ENCODE measurements at regions not wholly inside any gene's neighbourhood (a gene's known extent, or its start where the extent isn't known, plus 50 kb on each side); places are given as distances from the start of the nearest gene placed in this dataset.

DNA sequence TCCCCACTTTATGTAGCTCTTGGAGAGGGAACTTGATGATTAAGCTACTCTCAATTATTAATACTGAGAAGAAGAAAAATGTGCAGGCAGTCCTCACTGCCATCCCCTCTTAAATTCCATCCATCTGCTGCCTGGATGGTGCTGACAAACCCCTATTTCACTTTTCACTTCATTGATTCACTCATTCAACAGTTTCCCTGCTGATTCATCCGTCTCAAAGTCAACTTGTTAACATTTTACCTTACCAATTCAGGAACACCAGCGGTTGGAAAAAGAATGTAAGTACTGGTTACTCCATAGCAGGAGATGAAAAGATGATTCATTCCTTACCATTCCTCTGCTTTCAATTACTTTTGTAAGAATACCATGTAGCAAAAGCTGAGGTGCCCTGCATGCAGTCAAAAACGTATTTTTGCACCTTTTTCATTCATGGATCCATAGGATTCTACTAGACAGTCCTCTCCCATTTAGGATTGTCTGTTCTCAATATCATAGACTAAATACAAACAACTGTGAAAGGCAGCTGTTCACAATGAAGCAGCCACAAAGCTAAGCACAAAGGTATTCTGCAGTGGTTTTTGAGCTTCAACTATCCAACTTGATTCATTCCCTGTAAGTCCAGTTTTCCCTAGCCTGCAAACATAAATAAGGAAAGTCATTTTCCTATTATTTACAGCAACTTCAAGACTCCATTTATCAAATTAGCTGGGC lies 262.0 kb downstream of the MREG start:
- DNase-seq (ENCODE audit: low spot score in 2 of 2): no peak
- H3K27me3 ChIP-seq: no peaks in the 10 kb centered on the region
- H3K9me3 ChIP-seq: no peaks in the 10 kb centered on the region
- intact Hi-C loops (cut with DNase I; ENCODE audit: low total_unique reads): no loop called here
- no peak overlapping the region for H3K27ac ChIP-seq
- TF ChIP-seq POLR2AphosphoS5 (IDR thresholded peaks at IDR 0.05) (no peak), POLR2A (IDR thresholded peaks at IDR 0.05) (no peak)
- TF ChIP-seq, protein P1, sequence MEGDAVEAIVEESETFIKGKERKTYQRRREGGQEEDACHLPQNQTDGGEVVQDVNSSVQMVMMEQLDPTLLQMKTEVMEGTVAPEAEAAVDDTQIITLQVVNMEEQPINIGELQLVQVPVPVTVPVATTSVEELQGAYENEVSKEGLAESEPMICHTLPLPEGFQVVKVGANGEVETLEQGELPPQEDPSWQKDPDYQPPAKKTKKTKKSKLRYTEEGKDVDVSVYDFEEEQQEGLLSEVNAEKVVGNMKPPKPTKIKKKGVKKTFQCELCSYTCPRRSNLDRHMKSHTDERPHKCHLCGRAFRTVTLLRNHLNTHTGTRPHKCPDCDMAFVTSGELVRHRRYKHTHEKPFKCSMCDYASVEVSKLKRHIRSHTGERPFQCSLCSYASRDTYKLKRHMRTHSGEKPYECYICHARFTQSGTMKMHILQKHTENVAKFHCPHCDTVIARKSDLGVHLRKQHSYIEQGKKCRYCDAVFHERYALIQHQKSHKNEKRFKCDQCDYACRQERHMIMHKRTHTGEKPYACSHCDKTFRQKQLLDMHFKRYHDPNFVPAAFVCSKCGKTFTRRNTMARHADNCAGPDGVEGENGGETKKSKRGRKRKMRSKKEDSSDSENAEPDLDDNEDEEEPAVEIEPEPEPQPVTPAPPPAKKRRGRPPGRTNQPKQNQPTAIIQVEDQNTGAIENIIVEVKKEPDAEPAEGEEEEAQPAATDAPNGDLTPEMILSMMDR (IDR thresholded peaks at IDR 0.05): no peak
- no peak overlapping the region for H3K4me3 ChIP-seq
- no peaks in the 10 kb centered on the region for H3K36me3 ChIP-seq
- H3K4me1 ChIP-seq: peaks cover 0 to 4% of the 10 kb centered on the region in 2 donors

- H3K9me3 ChIP-seq: no peaks in the 10 kb centered on the region
- H3K4me1 ChIP-seq: peaks cover 0 to 4% of the 10 kb centered on the region in 2 donors
- no peaks in the 10 kb centered on the region for H3K27me3 ChIP-seq
- H3K27ac ChIP-seq: no peak overlapping the region
- no peaks in the 10 kb centered on the region for H3K36me3 ChIP-seq
- TF ChIP-seq POLR2A (IDR thresholded peaks at IDR 0.05): no peak
- TF ChIP-seq POLR2AphosphoS5 (IDR thresholded peaks at IDR 0.05): no peak
- TF ChIP-seq, protein P1 (IDR thresholded peaks at IDR 0.05): no peak
- no peak for DNase-seq (ENCODE audit: low spot score in 2 of 2)
- intact Hi-C loops (cut with DNase I; ENCODE audit: low total_unique reads): no loop called here
- no peak overlapping the region for H3K4me3 ChIP-seq
Observed at GRCh38 chr2:215750763-215751162, 262.6 kb downstream of the MREG start.

DNA sequence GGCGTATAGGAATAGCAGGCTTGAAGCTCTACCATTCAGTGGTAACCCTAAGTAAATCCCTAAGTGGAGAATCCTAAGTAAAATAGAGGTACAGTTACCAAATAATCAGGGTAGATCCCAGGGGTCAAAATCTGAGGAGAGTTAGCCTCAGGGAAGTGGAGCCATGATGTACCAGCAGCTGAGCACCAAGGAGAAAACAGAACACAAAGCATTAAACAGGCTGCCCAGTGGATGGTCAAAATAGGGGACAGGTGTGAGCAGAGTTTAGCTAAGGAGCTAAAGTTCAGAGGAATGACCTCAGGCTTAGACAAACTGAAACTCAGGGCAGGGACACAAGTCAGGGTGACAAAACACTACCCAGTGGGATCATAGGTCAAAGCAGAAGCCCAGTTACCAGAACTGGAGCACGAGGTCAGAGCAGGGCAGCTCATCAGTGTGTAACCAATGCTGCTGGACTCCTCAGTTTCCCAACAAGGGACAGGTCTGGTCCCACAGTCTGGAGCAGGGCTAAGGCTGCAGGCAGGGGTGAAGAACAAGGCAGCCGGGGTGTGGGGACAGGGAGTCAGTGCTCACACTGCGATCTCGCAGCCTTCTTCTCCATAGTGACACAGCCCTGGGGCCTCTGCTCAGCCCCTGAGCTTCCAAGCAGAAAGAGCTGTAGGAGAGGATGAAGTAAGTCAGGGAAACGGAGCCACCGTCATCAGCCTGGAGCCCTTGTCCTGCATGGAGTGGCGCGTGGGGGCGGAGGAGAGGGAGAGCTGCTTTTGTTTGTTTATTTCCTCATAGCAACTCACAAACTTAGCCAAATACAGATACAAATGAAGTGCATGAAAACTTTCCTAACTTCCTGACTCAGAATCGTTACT lies 264.0 kb downstream of the MREG start:
- peak; percentile 46 to 67 for DNase-seq (ENCODE audit: low spot score in 2 of 2)
- Histone ChIP-seq H3K27me3 (no peaks in the 10 kb centered on the region), H3K4me1 (peaks cover 0 to 4% of the 10 kb centered on the region in 2 donors), H3K4me3 (peak overlapping the region in 1 of 3 donors; percentile 8), H3K27ac (peak overlapping the region in 1 of 2 donors; percentile 83), H3K9me3 (no peaks in the 10 kb centered on the region), H3K36me3 (no peaks in the 10 kb centered on the region)
- intact Hi-C loops (cut with DNase I; ENCODE audit: low total_unique reads): no loop called here
- no peak for TF ChIP-seq POLR2A (IDR thresholded peaks at IDR 0.05)
- TF ChIP-seq POLR2AphosphoS5 (IDR thresholded peaks at IDR 0.05): peak in 1 of 3 donors; percentile 41

- TF ChIP-seq POLR2AphosphoS5 (IDR thresholded peaks at IDR 0.05) (no peak), POLR2A (IDR thresholded peaks at IDR 0.05) (no peak)
- TF ChIP-seq, protein P1 (IDR thresholded peaks at IDR 0.05): no peak
- peaks cover 0 to 4% of the 10 kb centered on the region in 2 donors for H3K4me1 ChIP-seq
- H3K4me3 ChIP-seq: no peak overlapping the region
- H3K9me3 ChIP-seq: no peaks in the 10 kb centered on the region
- H3K36me3 ChIP-seq: no peaks in the 10 kb centered on the region
- DNase-seq (ENCODE audit: low spot score in 2 of 2): peak in 1 of 2 donors; percentile 19
- intact Hi-C loops (cut with DNase I; ENCODE audit: low total_unique reads): no loop called here
- no peaks in the 10 kb centered on the region for H3K27me3 ChIP-seq
- peak overlapping the region in 1 of 2 donors; percentile 55 for H3K27ac ChIP-seq
Observed at GRCh38 chr2:215748446-215748845, 264.9 kb downstream of the MREG start.

DNA sequence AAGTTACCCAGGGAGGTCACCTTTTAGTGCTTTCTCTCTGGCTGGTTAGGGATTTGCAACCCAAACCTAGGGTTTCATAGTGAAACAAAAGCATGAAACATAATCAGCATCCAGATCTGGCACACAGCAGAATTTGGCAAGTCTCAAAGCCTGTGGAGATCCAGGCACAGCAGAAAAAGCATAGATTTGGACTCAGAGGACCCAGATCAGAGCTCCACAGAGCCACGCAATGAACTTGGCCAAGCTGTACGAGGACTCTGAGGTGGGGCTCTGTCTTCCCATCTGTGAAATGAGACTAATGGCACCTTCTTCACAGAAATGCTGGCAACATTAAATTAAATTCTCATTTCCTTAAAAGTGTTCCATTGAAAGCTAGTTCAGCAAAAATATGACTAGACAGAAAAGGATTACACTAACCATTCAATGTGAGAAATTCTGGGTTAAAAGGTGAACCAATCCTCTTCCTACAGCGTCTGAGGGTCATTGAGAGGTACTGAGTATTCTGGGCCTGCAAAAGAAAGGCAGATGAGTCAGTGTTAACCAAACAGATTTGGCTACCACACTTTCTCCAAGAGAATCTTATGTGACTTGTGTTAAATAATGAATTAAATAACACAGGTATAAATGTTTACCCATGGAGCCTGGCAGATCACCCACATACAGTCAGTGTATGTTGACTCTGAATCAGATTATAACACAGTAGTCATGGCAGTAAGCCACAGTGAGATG lies 266.3 kb downstream of the MREG start:
- no peaks in the 10 kb centered on the region for H3K27me3 ChIP-seq
- intact Hi-C loops (cut with DNase I; ENCODE audit: low total_unique reads): no loop called here
- H3K27ac ChIP-seq: no peak overlapping the region
- no peaks in the 10 kb centered on the region for H3K9me3 ChIP-seq
- TF ChIP-seq POLR2AphosphoS5 (IDR thresholded peaks at IDR 0.05): no peak
- TF ChIP-seq POLR2A (IDR thresholded peaks at IDR 0.05): no peak
- TF ChIP-seq, protein P1 (IDR thresholded peaks at IDR 0.05): no peak
- DNase-seq (ENCODE audit: low spot score in 2 of 2): no peak
- H3K36me3 ChIP-seq: no peaks in the 10 kb centered on the region
- H3K4me3 ChIP-seq: no peak overlapping the region
- H3K4me1 ChIP-seq: peaks cover 0 to 4% of the 10 kb centered on the region in 2 donors
